ENCODE measurements at regions not wholly inside any gene's neighbourhood (a gene's known extent, or its start where the extent isn't known, plus 50 kb on each side); places are given as distances from the start of the nearest gene placed in this dataset.
A peak's percentile ranks its signal among the peaks of the same experiment; 100 is the strongest.

- no peak for DNase-seq (ENCODE audit: low spot score)
These were observed 76.1 kb downstream of the SLC25A47 start for GRCh38 chr14:100399052-100399849.

GRCh38 chr14:100400115-100400514 is 77.0 kb downstream of the SLC25A47 start:
- DNase-seq (ENCODE audit: low spot score): no peak

GRCh38 chr14:100401031-100401692 is 78.0 kb downstream of the SLC25A47 start:
- no peak for DNase-seq (ENCODE audit: low spot score)

GRCh38 chr14:100401792-100402191 is 78.7 kb downstream of the SLC25A47 start:
- DNase-seq (ENCODE audit: low spot score): no peak

- DNase-seq (ENCODE audit: low spot score): no peak
These were observed 79.5 kb downstream of the SLC25A47 start for GRCh38 chr14:100402631-100403030.

GRCh38 chr14:100403105-100403504 is 80.0 kb downstream of the SLC25A47 start:
- no peak for DNase-seq (ENCODE audit: low spot score)

- DNase-seq (ENCODE audit: low spot score): no peak
These were observed 80.7 kb downstream of the SLC25A47 start for GRCh38 chr14:100403802-100404365.

GRCh38 chr14:100404419-100404818 is 81.3 kb downstream of the SLC25A47 start:
- DNase-seq (ENCODE audit: low spot score): no peak

GRCh38 chr14:100405760-100406455 is 82.8 kb downstream of the SLC25A47 start:
- no peak for DNase-seq (ENCODE audit: low spot score)

- DNase-seq (ENCODE audit: low spot score): peak; percentile 47
These were observed 83.5 kb downstream of the SLC25A47 start for GRCh38 chr14:100406505-100407131.

- no peak for DNase-seq (ENCODE audit: low spot score)
These were observed 84.4 kb downstream of the SLC25A47 start for GRCh38 chr14:100407376-100408102.

GRCh38 chr14:100408350-100409002 is 85.3 kb downstream of the SLC25A47 start:
- peak; percentile 80 for DNase-seq (ENCODE audit: low spot score)

- DNase-seq (ENCODE audit: low spot score): no peak
These were observed 85.8 kb downstream of the SLC25A47 start for GRCh38 chr14:100409003-100409360.

- no peak for DNase-seq (ENCODE audit: low spot score)
These were observed 86.5 kb downstream of the SLC25A47 start for GRCh38 chr14:100409651-100410050.

GRCh38 chr14:100410056-100410565 is 87.0 kb downstream of the SLC25A47 start:
- no peak for DNase-seq (ENCODE audit: low spot score)

GRCh38 chr14:100413699-100414098 is 90.6 kb downstream of the SLC25A47 start:
- no peak for DNase-seq (ENCODE audit: low spot score)

GRCh38 chr14:100415226-100415625 is 92.1 kb downstream of the SLC25A47 start:
- DNase-seq (ENCODE audit: low spot score): no peak

GRCh38 chr14:100416081-100416680 is 93.0 kb downstream of the SLC25A47 start:
- no peak for DNase-seq (ENCODE audit: low spot score)

- peak; percentile 91 for DNase-seq (ENCODE audit: low spot score)
These were observed 94.1 kb downstream of the SLC25A47 start for GRCh38 chr14:100416921-100417860.
